H9 (cell line): ENCODE measurements at regions not wholly inside any gene's neighbourhood (a gene's known extent, or its start where the extent isn't known, plus 50 kb on each side); places are given as distances from the start of the nearest gene placed in this dataset.

Source experiments
- DNase-seq: peaks from one replicate; pipeline ENCODE4 v3.0.0-alpha.2; 2017
- H2AFZ ChIP-seq: one replicate; pipeline ENCODE4 v1.6.1; 2013; ENCODE audit warnings: mild to moderate bottlenecking, low read length, control low read depth, moderate library complexity
- H2AK5ac ChIP-seq: 2 replicates; pipeline ENCODE4 v1.6.1; 2013; ENCODE audit warnings: low read length, control low read depth, mixed read lengths; ENCODE audit not compliant: insufficient read length
- H2BK120ac ChIP-seq: one replicate; pipeline ENCODE4 v1.6.1; 2013; ENCODE audit warnings: low read depth, mild to moderate bottlenecking, low read length, control low read depth, inconsistent platforms; ENCODE audit not compliant: poor library complexity, severe bottlenecking
- H2BK12ac ChIP-seq: 2 replicates; pipeline ENCODE4 v1.6.1; 2013; ENCODE audit warnings: low read length, control low read depth, mixed read lengths, low read depth; ENCODE audit not compliant: insufficient read length
- H2BK15ac ChIP-seq: 2 replicates; pipeline ENCODE4 v1.6.1; 2013; ENCODE audit warnings: low read depth, low read length, control low read depth
- H2BK20ac ChIP-seq: one replicate; pipeline ENCODE4 v1.6.1; 2013; ENCODE audit warnings: low read depth, mild to moderate bottlenecking, low read length, control low read depth, inconsistent platforms; ENCODE audit not compliant: poor library complexity, severe bottlenecking
- H2BK5ac ChIP-seq: 2 replicates; pipeline ENCODE4 v1.6.1; 2013; ENCODE audit warnings: low read length, control low read depth, mixed read lengths; ENCODE audit not compliant: insufficient read length
- H3K14ac ChIP-seq: 2 replicates; pipeline ENCODE4 v1.6.1; 2013; ENCODE audit warnings: low read length, control low read depth; ENCODE audit not compliant: insufficient read depth
- H3K18ac ChIP-seq: 2 replicates; pipeline ENCODE4 v1.6.1; 2013; ENCODE audit warnings: low read depth, mild to moderate bottlenecking, mixed read lengths, low read length, control low read depth; ENCODE audit not compliant: insufficient read length
- H3K23ac ChIP-seq: 2 replicates; pipeline ENCODE4 v1.6.1; 2013; ENCODE audit warnings: low read length, control low read depth, mixed read lengths, low read depth; ENCODE audit not compliant: insufficient read length
- H3K23me2 ChIP-seq: 2 replicates; pipeline ENCODE4 v1.6.1; 2013; ENCODE audit warnings: low read depth, mild to moderate bottlenecking, mixed read lengths, low read length, control low read depth; ENCODE audit not compliant: insufficient read length, poor library complexity, severe bottlenecking
- H3K27ac ChIP-seq: 2 replicates; pipeline ENCODE4 v1.5.1; 2013; ENCODE audit warnings: low read length, control low read depth, mixed read lengths, low read depth; ENCODE audit not compliant: insufficient read length
- H3K27me3 ChIP-seq: 2 replicates; pipeline ENCODE4 v1.6.1; 2013; ENCODE audit warnings: low read length, control low read depth, inconsistent platforms; ENCODE audit not compliant: insufficient read depth
- H3K4ac ChIP-seq: 2 replicates; pipeline ENCODE4 v1.6.1; 2013; ENCODE audit warnings: low read depth, mild to moderate bottlenecking, control low read depth, inconsistent platforms, low read length, moderate library complexity
- H3K4me1 ChIP-seq: 2 replicates; pipeline ENCODE4 v1.6.1; 2013; ENCODE audit warnings: low read length, control low read depth, inconsistent platforms; ENCODE audit not compliant: insufficient read depth
- H3K4me2 ChIP-seq: 2 replicates; pipeline ENCODE4 v1.6.1; 2013; ENCODE audit warnings: low read length, control low read depth, mixed read lengths; ENCODE audit not compliant: insufficient read length, insufficient read depth
- H3K56ac ChIP-seq: 2 replicates; pipeline ENCODE4 v1.6.1; 2013; ENCODE audit warnings: low read depth, mild to moderate bottlenecking, mixed read lengths, low read length, control low read depth; ENCODE audit not compliant: insufficient read length
- H3K79me1 ChIP-seq: 2 replicates; pipeline ENCODE4 v1.6.1; 2013; ENCODE audit warnings: low read depth, mild to moderate bottlenecking, moderate library complexity, low read length, control low read depth, inconsistent platforms; ENCODE audit not compliant: insufficient read depth, poor library complexity, severe bottlenecking
- H3K79me2 ChIP-seq: 2 replicates; pipeline ENCODE4 v1.6.1; 2013; ENCODE audit warnings: low read length, control low read depth, inconsistent platforms; ENCODE audit not compliant: insufficient read depth
- H3K9ac ChIP-seq: 2 replicates; pipeline ENCODE4 v1.6.1; 2013; ENCODE audit warnings: low read length, control low read depth, mixed read lengths; ENCODE audit not compliant: insufficient read length; ENCODE audit errors: extremely low read depth
- H3K9me3 ChIP-seq: one replicate; pipeline ENCODE4 v1.6.1; 2013; ENCODE audit warnings: low read depth, low read length, inconsistent platforms; ENCODE audit not compliant: control insufficient read depth
- H3T11ph ChIP-seq: one replicate; pipeline ENCODE4 v1.6.1; 2013; ENCODE audit warnings: mild to moderate bottlenecking, low read length, control low read depth, inconsistent platforms
- H4K20me1 ChIP-seq: one replicate; pipeline ENCODE4 v1.6.1; 2013; ENCODE audit not compliant: control insufficient read depth, insufficient read length, insufficient read depth
- H4K5ac ChIP-seq: 2 replicates; pipeline ENCODE4 v1.6.1; 2013; ENCODE audit warnings: low read depth, mild to moderate bottlenecking, mixed read lengths, low read length, control low read depth; ENCODE audit not compliant: insufficient read length
- H4K8ac ChIP-seq: replicated peaks from 2 replicates; pipeline ENCODE4 v1.6.1; 2013; ENCODE audit warnings: low read length, control low read depth, mixed read lengths, low read depth; ENCODE audit not compliant: insufficient read length
- H4K91ac ChIP-seq: 2 replicates; pipeline ENCODE4 v1.6.1; 2013; ENCODE audit warnings: low read depth, mild to moderate bottlenecking, moderate library complexity, mixed read lengths, low read length, control low read depth; ENCODE audit not compliant: insufficient read length
- H3K27ac Mint-ChIP-seq, 3 experiments: 2 replicates in 2 of 3; 3 replicates in 1 of 3; pipeline ENCODE4 v1.8.0; 2020 to 2021; ENCODE audit warnings: mixed read lengths in 3 of 3, mild to moderate bottlenecking in 1 of 3, moderate library complexity in 1 of 3
- H3K27me3 Mint-ChIP-seq: 2 replicates; pipeline ENCODE4 v1.8.0; 2021; ENCODE audit warnings: low read depth, mild to moderate bottlenecking, moderate library complexity, mixed read lengths
- H3K36me3 Mint-ChIP-seq, 3 experiments: 2 replicates in 2 of 3; 3 replicates in 1 of 3; pipeline ENCODE4 v1.8.0; 2020 to 2021; ENCODE audit warnings: low read depth in 3 of 3, mixed read lengths in 3 of 3; ENCODE audit not compliant: insufficient read depth in 1 of 3
- H3K4me1 Mint-ChIP-seq, 2 experiments: 2 replicates each; pipeline ENCODE4 v1.8.0; 2020; ENCODE audit warnings: mixed read lengths in 2 of 2
- H3K4me3 Mint-ChIP-seq, 2 experiments: 2 replicates in 1 of 2; 3 replicates in 1 of 2; pipeline ENCODE4 v1.8.0; 2020 to 2021; ENCODE audit warnings: mild to moderate bottlenecking in 2 of 2, mixed read lengths in 2 of 2, moderate library complexity in 1 of 2
- H3K9me3 Mint-ChIP-seq, 2 experiments: 2 replicates in 1 of 2; 3 replicates in 1 of 2; pipeline ENCODE4 v1.8.0; 2020; ENCODE audit warnings: mild to moderate bottlenecking in 2 of 2, mixed read lengths in 2 of 2, moderate library complexity in 1 of 2
- CTCF ChIP-seq: fragments of 200-600 bp; sonication (generic); conservative IDR thresholded peaks from 3 replicates; pipeline ENCODE4 v1.8.0; 2021; ENCODE audit warnings: antibody characterized with exemption, mild to moderate bottlenecking
- WGBS: extraction: QIAGEN DNeasy Blood & Tissue Kit; methylation state at CpG from one replicate; pipeline ENCODE4 v1.1.7; 2013; ENCODE audit warnings: missing lambda C conversion rate, low lambda C conversion rate, mixed read lengths; ENCODE audit not compliant: insufficient read length; ENCODE audit errors: extremely low coverage; 5-methylcytosine and 5-hydroxymethylcytosine counted together

GRCh38 chr3:30123224-30123623 is 483.2 kb upstream of the TGFBR2 start:
- Histone ChIP-seq H3K4me2 (no peak overlapping the region), H3K14ac (no peak overlapping the region), H2BK20ac (no peak overlapping the region), H4K20me1 (no peaks in the 10 kb centered on the region), H3K79me1 (no peaks in the 10 kb centered on the region), H2BK5ac (no peak overlapping the region), H3K9ac (no peak overlapping the region), H3K56ac (no peak overlapping the region), H3K4ac (no peak overlapping the region), H3T11ph (no peak overlapping the region), H3K4me1 (no peaks in the 10 kb centered on the region; the same call in 1 of the 2 replicates), H2BK15ac (no peak overlapping the region), H3K9me3 (no peaks in the 10 kb centered on the region), H4K8ac (no peak overlapping the region), H4K91ac (no peak overlapping the region), H2BK12ac (no peak overlapping the region), H3K18ac (no peak overlapping the region), H3K27me3 (no peaks in the 10 kb centered on the region), H4K5ac (no peak overlapping the region), H2BK120ac (no peak overlapping the region), H3K27ac (no peak overlapping the region), H3K23ac (no peak overlapping the region), H2AFZ (no peak overlapping the region), H2AK5ac (no peak overlapping the region), H3K79me2 (no peaks in the 10 kb centered on the region), H3K23me2 (no peaks in the 10 kb centered on the region)
- peaks cover 6 to 12% of the 10 kb centered on the region in 2 experiments; a peak in 4 of 5 replicates for H3K9me3 Mint-ChIP-seq
- H3K27ac Mint-ChIP-seq = no peak overlapping the region
- H3K4me1 Mint-ChIP-seq = peaks cover 7 to 10% of the 10 kb centered on the region in 2 experiments
- peaks cover 0 to 15% (median 4%) of the 10 kb centered on the region in 3 experiments; a peak in 4 of 7 replicates for H3K36me3 Mint-ChIP-seq
- peaks cover 3% of the 10 kb centered on the region; the same call in 1 of the 2 replicates for H3K27me3 Mint-ChIP-seq
- WGBS = no CpG with 5 or more reads among the region's 3 CpGs
- H3K4me3 Mint-ChIP-seq = no peak overlapping the region
- DNase-seq = no peak
- TF ChIP-seq CTCF = no peak
